Ovary (tissue), 7 donors: ENCODE measurements at regions not wholly inside any gene's neighbourhood (a gene's known extent, or its start where the extent isn't known, plus 50 kb on each side); places are given as distances from the start of the nearest gene placed in this dataset.

Source experiments
- DNase-seq, 5 donors: peaks; one replicate each; pipeline ENCODE4 v3.0.0-alpha.2; 2019 to 2020
- H3K27ac ChIP-seq, 2 donors: fragments of 200-600 bp; one replicate each; pipeline versions ENCODE4 v1.5.1 to v1.8.0; 2019 to 2022
- H3K27me3 ChIP-seq: fragments of 200-600 bp; one replicate; pipeline ENCODE4 v1.8.0; 2022
- H3K36me3 ChIP-seq: fragments of 200-600 bp; sonication (generic); one replicate; pipeline ENCODE4 v1.5.1; 2019
- H3K4me1 ChIP-seq: one replicate; pipeline ENCODE4 v1.8.1; 2013; ENCODE audit warnings: mild to moderate bottlenecking, moderate library complexity; ENCODE audit not compliant: insufficient read depth
- H3K4me3 ChIP-seq: fragments of 200-600 bp; sonication (generic); one replicate; pipeline ENCODE4 v1.5.1; 2017
- H3K9me3 ChIP-seq, 2 donors: fragments of 200-600 bp in 1 of 2; sonication (generic) in 1 of 2; one replicate each; pipeline versions ENCODE4 v1.5.1 to v1.8.1; 2013 to 2019; ENCODE audit warnings: mild to moderate bottlenecking in 1 of 2, moderate library complexity in 1 of 2
- EP300 ChIP-seq: sonication (generic); formaldehyde crosslinking; IDR thresholded peaks from one replicate; pipeline ENCODE4 v1.6.1; 2017; ENCODE audit warnings: antibody characterized with exemption
- POLR2A ChIP-seq: fragments of 450-650 bp; IDR thresholded peaks from one replicate; pipeline ENCODE4 v1.6.1; 2017; ENCODE audit warnings: antibody characterized with exemption, mild to moderate bottlenecking, moderate library complexity
- WGBS, 3 donors: extraction: QIAGEN DNeasy Blood & Tissue Kit in 1 of 3; methylation state at CpG; one replicate each; pipeline versions ENCODE4 v1.1.5 to v1.1.7; 2013 to 2017; 5-methylcytosine and 5-hydroxymethylcytosine counted together
- intact Hi-C, 4 donors: fragments of 100-400 bp; cut with DNase I; formaldehyde crosslinking; loops; one replicate each; pipeline versions ENCODE4 v1.11.0 to v1.15.1; 2022 to 2023
- TF ChIP-seq, protein P1 (sequence below), 3 donors: fragments of 450-650 bp in 2 of 3; fragments of 200-600 bp in 1 of 3; IDR thresholded peaks; one replicate each; pipeline versions ENCODE4 v1.5.1 to v1.8.0; 2016 to 2022; ENCODE audit warnings: antibody characterized with exemption in 3 of 3, mild to moderate bottlenecking in 1 of 3
- donor health status: DM: no; HTN: no; CAD: no; lungs with moderate emphysema.
- donor health status: DM: no; HTN: no; CAD: no.
- donor health status: Bipolar disorder and iron deficiency.
- donor health status: DM: no; HTN: no; CAD: no.
- donor health status: DM: yes; HTN: yes; CAD: no.

DNA sequence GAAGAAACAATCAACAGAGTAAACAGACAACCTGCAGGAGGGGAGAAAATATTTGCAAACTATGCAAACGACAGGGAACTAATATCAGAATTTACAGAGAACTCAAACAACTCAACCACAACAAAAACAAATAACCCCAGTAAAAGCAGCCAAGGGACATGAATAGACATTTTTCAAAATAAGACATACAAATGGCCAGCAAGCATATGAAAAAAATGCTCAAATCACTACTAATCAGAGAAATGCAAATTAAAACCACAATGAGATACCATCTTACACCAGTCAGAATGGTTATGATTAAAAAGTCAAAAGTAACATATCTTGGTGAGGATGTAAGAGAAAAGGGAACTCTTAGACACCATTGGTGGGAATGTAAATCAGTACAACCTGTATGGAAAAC lies 215.0 kb downstream of the THBS2 start:
- DNase-seq = no peak
- no peaks in the 10 kb centered on the region for H3K4me1 ChIP-seq
- H3K36me3 ChIP-seq = no peaks in the 10 kb centered on the region
- H3K4me3 ChIP-seq = no peak overlapping the region
- H3K27me3 ChIP-seq = no peaks in the 10 kb centered on the region
- H3K9me3 ChIP-seq = no peaks in the 10 kb centered on the region
- intact Hi-C loops = no loop called here
- TF ChIP-seq, protein P1, sequence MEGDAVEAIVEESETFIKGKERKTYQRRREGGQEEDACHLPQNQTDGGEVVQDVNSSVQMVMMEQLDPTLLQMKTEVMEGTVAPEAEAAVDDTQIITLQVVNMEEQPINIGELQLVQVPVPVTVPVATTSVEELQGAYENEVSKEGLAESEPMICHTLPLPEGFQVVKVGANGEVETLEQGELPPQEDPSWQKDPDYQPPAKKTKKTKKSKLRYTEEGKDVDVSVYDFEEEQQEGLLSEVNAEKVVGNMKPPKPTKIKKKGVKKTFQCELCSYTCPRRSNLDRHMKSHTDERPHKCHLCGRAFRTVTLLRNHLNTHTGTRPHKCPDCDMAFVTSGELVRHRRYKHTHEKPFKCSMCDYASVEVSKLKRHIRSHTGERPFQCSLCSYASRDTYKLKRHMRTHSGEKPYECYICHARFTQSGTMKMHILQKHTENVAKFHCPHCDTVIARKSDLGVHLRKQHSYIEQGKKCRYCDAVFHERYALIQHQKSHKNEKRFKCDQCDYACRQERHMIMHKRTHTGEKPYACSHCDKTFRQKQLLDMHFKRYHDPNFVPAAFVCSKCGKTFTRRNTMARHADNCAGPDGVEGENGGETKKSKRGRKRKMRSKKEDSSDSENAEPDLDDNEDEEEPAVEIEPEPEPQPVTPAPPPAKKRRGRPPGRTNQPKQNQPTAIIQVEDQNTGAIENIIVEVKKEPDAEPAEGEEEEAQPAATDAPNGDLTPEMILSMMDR (IDR thresholded peaks at IDR 0.05) = no peak
- TF ChIP-seq EP300 (no peak), POLR2A (no peak)
- no peak overlapping the region for H3K27ac ChIP-seq
- WGBS, 3 donors = 19 to 31% (median 25%) methylated on average over 1 of the region's 1 CpG

DNA sequence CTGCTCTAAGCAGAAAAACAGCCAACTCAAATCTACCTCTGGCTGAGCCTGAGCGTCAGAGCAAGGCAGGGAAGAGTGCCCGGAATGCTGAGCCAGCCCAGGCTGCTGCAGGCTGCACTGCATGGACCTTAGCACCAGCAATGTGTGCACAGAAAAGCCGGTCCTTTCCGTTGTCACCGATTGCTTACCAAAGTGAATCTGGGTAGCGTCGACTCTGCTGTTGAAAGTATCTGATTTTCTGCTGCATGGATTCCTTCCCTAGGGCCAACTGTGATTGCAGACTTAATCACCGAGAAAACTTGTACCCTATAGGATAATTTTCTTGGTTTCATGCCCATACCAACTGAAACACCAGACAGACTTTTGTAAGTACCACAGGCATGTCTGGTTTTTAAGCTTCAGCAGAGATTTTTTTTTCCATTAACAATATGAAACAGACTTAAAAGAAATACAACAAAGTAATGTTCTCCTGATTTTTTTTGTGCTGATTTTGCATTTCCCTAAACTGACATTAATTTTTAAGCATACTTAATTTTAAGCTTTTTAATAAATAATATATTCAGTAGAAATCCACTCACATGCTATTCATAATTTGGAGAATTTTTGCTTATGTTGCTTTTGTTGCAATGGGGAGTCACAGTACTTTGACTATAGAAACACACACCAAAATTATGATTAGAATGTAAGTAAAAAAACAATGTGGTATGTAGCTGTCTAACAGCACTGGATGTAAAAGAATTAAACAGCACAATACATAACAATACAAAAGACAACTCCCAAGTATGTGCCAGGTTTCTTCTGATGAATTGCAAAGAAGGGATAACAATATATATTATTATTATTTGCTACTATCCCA lies 218.0 kb downstream of the THBS2 start:
- H3K4me1 ChIP-seq = no peaks in the 10 kb centered on the region
- H3K9me3 ChIP-seq = no peaks in the 10 kb centered on the region
- 23 to 40% (median 26%) methylated on average over 8 of the region's 8 CpGs for WGBS, 3 donors
- DNase-seq = no peak
- intact Hi-C loops = no loop called here
- H3K27me3 ChIP-seq = no peaks in the 10 kb centered on the region
- no peak overlapping the region for H3K27ac ChIP-seq
- H3K36me3 ChIP-seq = no peaks in the 10 kb centered on the region
- TF ChIP-seq EP300 (no peak), POLR2A (no peak)
- TF ChIP-seq, protein P1 (IDR thresholded peaks at IDR 0.05) = no peak
- no peak overlapping the region for H3K4me3 ChIP-seq

- H3K27ac ChIP-seq = no peak overlapping the region
These were observed 219.0 kb downstream of the THBS2 start for GRCh38 chr6:169034516-169035167.

GRCh38 chr6:169029861-169030260 lies 223.8 kb downstream of the THBS2 start:
- Histone ChIP-seq H3K27ac (no peak overlapping the region), H3K4me1 (no peaks in the 10 kb centered on the region), H3K9me3 (no peaks in the 10 kb centered on the region), H3K27me3 (no peaks in the 10 kb centered on the region), H3K4me3 (no peak overlapping the region), H3K36me3 (no peaks in the 10 kb centered on the region)
- DNase-seq = no peak
- WGBS, 3 donors = 43 to 65% (median 51%) methylated on average over 4 of the region's 4 CpGs
- no peak for TF ChIP-seq EP300
- TF ChIP-seq POLR2A = no peak
- TF ChIP-seq, protein P1 (IDR thresholded peaks at IDR 0.05) = no peak
- intact Hi-C loops = no loop called here

More at GRCh38 chr6:169034516-169035167, 219.0 kb downstream of the THBS2 start:
- TF ChIP-seq POLR2A (no peak), EP300 (no peak)
- TF ChIP-seq, protein P1 (IDR thresholded peaks at IDR 0.05) = no peak
- DNase-seq = no peak
- Histone ChIP-seq H3K36me3 (no peaks in the 10 kb centered on the region), H3K27me3 (no peaks in the 10 kb centered on the region), H3K4me3 (no peak overlapping the region), H3K9me3 (no peaks in the 10 kb centered on the region), H3K4me1 (no peaks in the 10 kb centered on the region)
- intact Hi-C loops = no loop called here
- 89 to 92% (median 92%) methylated on average over 13 of the region's 13 CpGs for WGBS, 3 donors
